ENCODE measurements at regions not wholly inside any gene's neighbourhood (a gene's known extent, or its start where the extent isn't known, plus 50 kb on each side); places are given as distances from the start of the nearest gene placed in this dataset.

DNA sequence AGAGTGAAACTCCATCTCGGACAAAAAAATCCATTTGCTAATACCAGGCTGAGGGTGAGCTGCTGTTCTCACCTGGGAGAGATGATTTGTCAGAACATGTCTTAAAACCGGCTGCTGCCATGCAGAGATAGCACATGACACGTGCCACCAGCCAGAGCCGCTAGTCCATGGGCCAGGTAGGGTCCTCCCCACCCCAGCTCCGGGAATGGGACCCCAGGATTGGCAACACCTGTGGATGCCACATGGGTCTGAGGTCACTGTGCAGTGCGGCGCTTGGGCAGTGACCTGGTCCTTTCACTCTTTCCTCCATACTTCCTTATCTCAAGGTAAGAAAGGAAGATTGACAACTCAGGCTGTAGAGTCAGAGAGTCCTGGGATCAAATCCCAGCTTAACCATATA lies 393.3 kb upstream of the TNRC6C start:
- DNase-seq (ENCODE audit: low read depth, low spot score), result no peak

DNA sequence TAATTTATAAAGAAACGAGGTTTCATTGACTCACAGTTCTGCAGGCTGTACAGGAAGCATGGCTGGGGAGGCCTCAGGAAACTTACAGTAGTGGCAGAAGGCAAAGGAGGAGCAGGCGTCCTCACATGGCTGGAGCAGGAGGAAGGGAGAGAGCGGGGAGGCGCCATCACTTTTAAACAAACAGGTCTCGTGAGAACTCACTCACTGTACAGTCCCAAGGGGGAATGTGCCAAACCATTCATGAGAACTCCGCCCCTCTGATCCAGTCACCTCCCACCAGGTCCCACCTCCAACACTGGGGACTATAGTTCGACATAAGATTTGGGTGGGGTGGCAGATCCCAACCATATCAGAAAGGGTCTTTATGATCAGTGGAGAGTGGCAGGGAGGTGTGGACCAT lies 392.4 kb upstream of the TNRC6C start:
- DNase-seq (ENCODE audit: low read depth, low spot score), result no peak
- POLR2A ChIA-PET, result no interaction called here
- TF ChIP-seq, protein P1, sequence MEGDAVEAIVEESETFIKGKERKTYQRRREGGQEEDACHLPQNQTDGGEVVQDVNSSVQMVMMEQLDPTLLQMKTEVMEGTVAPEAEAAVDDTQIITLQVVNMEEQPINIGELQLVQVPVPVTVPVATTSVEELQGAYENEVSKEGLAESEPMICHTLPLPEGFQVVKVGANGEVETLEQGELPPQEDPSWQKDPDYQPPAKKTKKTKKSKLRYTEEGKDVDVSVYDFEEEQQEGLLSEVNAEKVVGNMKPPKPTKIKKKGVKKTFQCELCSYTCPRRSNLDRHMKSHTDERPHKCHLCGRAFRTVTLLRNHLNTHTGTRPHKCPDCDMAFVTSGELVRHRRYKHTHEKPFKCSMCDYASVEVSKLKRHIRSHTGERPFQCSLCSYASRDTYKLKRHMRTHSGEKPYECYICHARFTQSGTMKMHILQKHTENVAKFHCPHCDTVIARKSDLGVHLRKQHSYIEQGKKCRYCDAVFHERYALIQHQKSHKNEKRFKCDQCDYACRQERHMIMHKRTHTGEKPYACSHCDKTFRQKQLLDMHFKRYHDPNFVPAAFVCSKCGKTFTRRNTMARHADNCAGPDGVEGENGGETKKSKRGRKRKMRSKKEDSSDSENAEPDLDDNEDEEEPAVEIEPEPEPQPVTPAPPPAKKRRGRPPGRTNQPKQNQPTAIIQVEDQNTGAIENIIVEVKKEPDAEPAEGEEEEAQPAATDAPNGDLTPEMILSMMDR (IDR thresholded peaks at IDR 0.05; ENCODE audit: insufficient read depth, low read length, missing control alignments), result no peak
- no peak overlapping the region for H3K4me3 ChIP-seq (ENCODE audit: low read depth, low read length)
- CTCF ChIA-PET, result no interaction called here

More for the DNA sequence above, 393.3 kb upstream of the TNRC6C start:
- ChIA-PET POLR2A (no interaction called here), CTCF (no interaction called here)
- no peak overlapping the region for H3K4me3 ChIP-seq (ENCODE audit: low read depth, low read length)
- TF ChIP-seq, protein P1 (IDR thresholded peaks at IDR 0.05; ENCODE audit: insufficient read depth, low read length, missing control alignments), result no peak

DNA sequence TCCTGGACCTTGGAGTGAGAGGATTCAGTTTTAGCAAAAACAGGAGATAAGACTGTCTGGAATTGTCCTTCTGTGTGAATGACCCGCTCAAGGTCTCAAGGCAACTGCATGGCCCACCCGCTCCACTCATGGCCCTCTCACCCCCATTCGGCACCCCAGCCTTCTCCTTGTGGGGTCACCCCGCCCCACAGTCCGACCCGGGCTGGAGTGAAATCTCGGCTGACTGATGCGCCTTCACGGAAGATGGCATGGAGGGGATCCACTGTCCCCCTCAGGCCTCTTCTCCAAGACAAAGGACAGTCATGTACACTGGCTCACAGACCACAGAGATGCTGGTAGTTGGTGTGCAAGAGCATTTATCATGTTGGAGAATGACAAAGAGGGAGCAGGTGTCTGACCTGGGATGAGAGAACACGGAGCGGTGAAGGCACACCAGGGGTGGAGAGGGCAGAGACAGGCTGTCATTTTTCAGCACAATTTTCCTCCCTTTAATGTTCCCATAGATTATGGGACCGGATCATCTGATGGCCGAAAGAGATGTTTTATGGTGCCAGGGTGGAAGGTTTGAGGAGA lies 391.9 kb upstream of the TNRC6C start:
- no peak for DNase-seq (ENCODE audit: low read depth, low spot score)
- TF ChIP-seq, protein P1 (IDR thresholded peaks at IDR 0.05; ENCODE audit: insufficient read depth, low read length, missing control alignments), result no peak
- CTCF ChIA-PET, result no interaction called here
- no peak overlapping the region for H3K4me3 ChIP-seq (ENCODE audit: low read depth, low read length)
- POLR2A ChIA-PET, result no interaction called here

DNA sequence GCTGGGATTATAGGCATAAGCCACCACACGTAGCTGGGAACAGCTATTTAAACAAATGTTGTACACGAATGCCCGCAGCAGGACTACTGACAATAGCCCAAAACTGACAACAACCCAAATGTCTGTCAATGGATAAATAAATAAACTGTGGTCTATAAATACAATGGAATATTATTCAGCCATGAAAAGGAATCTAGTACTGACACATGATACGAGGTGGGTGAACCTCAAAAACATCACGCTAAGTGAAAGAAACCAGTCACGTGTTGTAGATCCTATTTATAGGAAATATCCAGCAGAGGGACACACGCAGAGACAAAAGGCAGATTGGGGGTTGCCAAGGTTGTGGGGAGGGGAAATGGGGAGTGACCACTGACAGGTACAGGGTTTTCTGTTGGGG lies 390.0 kb upstream of the TNRC6C start:
- POLR2A ChIA-PET, result no interaction called here
- TF ChIP-seq, protein P1 (IDR thresholded peaks at IDR 0.05; ENCODE audit: insufficient read depth, low read length, missing control alignments), result no peak
- no peak overlapping the region for H3K4me3 ChIP-seq (ENCODE audit: low read depth, low read length)
- DNase-seq (ENCODE audit: low read depth, low spot score), result no peak
- CTCF ChIA-PET, result interaction anchor here (1.5 kb wide), 1 partner anchor 26 kb away, joined by 5 read pairs; no protein-coding TSS in a partner anchor

DNA sequence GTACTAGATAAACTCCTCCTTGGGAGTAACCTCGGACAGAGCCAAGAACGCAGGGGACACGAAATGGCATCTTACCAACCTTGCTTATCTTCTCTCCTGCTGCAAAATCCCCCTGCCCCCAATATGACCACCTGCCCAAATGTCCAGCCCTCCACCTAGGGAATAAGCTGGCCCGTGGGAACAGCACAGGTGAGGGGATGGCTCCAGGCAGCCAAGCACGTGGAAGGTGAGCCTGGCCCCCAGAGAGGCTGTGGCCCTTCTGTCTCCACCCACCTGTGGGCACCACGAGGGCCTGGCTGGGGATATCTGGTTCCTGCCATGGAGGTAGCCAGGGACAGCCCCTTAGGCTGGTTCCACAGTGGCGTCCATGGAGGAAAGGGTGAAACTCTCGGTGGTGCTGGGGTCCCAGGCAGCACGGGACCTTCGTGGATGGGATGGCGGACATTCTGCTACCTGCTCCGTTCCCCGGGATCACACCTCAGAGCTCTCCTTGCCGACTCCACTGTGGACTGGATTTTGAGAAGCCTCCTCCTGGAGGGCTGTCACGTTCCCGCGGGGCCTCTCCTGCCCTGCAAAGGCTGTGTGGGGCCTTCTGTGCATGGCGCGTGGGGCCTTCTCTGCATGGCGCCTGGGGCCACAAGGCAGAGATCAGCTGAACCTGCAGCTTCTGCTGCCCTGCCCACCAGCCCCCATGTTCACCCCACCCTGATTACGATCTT lies 388.5 kb upstream of the TNRC6C start:
- ChIA-PET CTCF (no interaction called here), POLR2A (no interaction called here)
- H3K4me3 ChIP-seq (ENCODE audit: low read depth, low read length), result no peak overlapping the region
- DNase-seq (ENCODE audit: low read depth, low spot score), result no peak
- TF ChIP-seq, protein P1 (IDR thresholded peaks at IDR 0.05; ENCODE audit: insufficient read depth, low read length, missing control alignments), result no peak

DNA sequence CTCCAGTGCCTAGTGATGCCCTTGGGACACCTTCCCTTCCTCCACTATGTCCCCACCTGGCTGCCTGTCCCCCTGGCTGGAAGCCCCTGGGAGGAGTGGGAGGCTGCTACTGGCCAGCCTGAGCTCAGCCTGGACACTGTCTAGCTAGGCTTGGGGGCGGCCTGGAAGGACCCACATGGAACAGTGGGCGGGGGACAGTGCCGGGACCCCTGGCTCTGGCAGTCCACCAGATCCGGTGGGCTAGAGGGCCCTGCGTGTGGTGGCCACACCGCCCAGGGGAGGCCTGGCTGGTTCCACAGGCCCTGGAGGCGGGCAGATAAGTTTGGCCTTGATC lies 388.0 kb upstream of the TNRC6C start:
- no peak for DNase-seq (ENCODE audit: low read depth, low spot score)
- TF ChIP-seq, protein P1 (IDR thresholded peaks at IDR 0.05; ENCODE audit: insufficient read depth, low read length, missing control alignments), result no peak
- ChIA-PET CTCF (no interaction called here), POLR2A (no interaction called here)
- H3K4me3 ChIP-seq (ENCODE audit: low read depth, low read length), result no peak overlapping the region

All from AG04449 (cell line).